GM23338 (cell line): ENCODE measurements at regions not wholly inside any gene's neighbourhood (a gene's known extent, or its start where the extent isn't known, plus 50 kb on each side); places are given as distances from the start of the nearest gene placed in this dataset.

Source experiments
- ATAC-seq: fragments of 200-7000 bp; cut with Tn5 transposase; 3 replicates; pipeline ENCODE4 v1.9.1; 2020
- DNase-seq: peaks from one replicate; pipeline ENCODE4 v3.0.0-alpha.2; 2015; ENCODE audit warnings: low spot score
- H2AFZ ChIP-seq: fragments of 200-600 bp; sonication (generic); 2 replicates; pipeline ENCODE4 v1.8.0; 2016; ENCODE audit warnings: antibody characterized with exemption, mild to moderate bottlenecking, moderate library complexity
- H3F3A ChIP-seq: fragments of 200-600 bp; sonication (generic); replicated peaks from 2 replicates; pipeline ENCODE4 v1.8.0; 2017; ENCODE audit warnings: antibody characterized with exemption, mixed run types, low read depth
- H3K27ac ChIP-seq: fragments of 200-600 bp; sonication (generic); 2 replicates; pipeline ENCODE4 v1.6.1; 2016; ENCODE audit warnings: low read depth
- H3K27me3 ChIP-seq: fragments of 200-600 bp; sonication (generic); 2 replicates; pipeline ENCODE4 v1.8.0; 2016; ENCODE audit warnings: mild to moderate bottlenecking, mixed run types, moderate library complexity; ENCODE audit not compliant: insufficient read depth
- H3K36me3 ChIP-seq: fragments of 200-600 bp; sonication (generic); 2 replicates; pipeline ENCODE4 v1.8.0; 2016; ENCODE audit warnings: mild to moderate bottlenecking; ENCODE audit not compliant: insufficient read depth
- H3K4me1 ChIP-seq: fragments of 200-600 bp; sonication (generic); 2 replicates; pipeline ENCODE4 v1.8.0; 2016; ENCODE audit warnings: mild to moderate bottlenecking, moderate library complexity; ENCODE audit not compliant: insufficient read depth
- H3K4me2 ChIP-seq: fragments of 200-600 bp; sonication (generic); 2 replicates; pipeline ENCODE4 v1.7.1; 2017; ENCODE audit warnings: mixed run types
- H3K4me3 ChIP-seq: fragments of 200-600 bp; sonication (generic); 2 replicates; pipeline ENCODE4 v1.6.1; 2016; ENCODE audit warnings: mixed run types
- H3K79me2 ChIP-seq: fragments of 200-600 bp; sonication (generic); replicated peaks from 2 replicates; pipeline ENCODE4 v1.8.0; 2017; ENCODE audit warnings: mild to moderate bottlenecking; ENCODE audit not compliant: insufficient read depth
- H3K9me2 ChIP-seq: fragments of 200-600 bp; sonication (generic); 2 replicates; pipeline ENCODE4 v1.8.0; 2017; ENCODE audit not compliant: insufficient read depth
- H4K20me1 ChIP-seq: fragments of 200-600 bp; sonication (generic); replicated peaks from 2 replicates; pipeline ENCODE4 v1.8.0; 2017; ENCODE audit warnings: mild to moderate bottlenecking; ENCODE audit not compliant: insufficient read depth
- H3K27ac Mint-ChIP-seq: 2 replicates; pipeline ENCODE4 v1.8.0; 2020; ENCODE audit warnings: inconsistent platforms, mild to moderate bottlenecking, moderate library complexity, mixed read lengths
- H3K27me3 Mint-ChIP-seq: 3 replicates; pipeline ENCODE4 v1.8.0; 2022; ENCODE audit warnings: low read depth, mild to moderate bottlenecking, moderate library complexity, mixed read lengths, inconsistent platforms; ENCODE audit not compliant: insufficient read depth, poor library complexity
- H3K36me3 Mint-ChIP-seq: 3 replicates; pipeline ENCODE4 v1.8.0; 2021; ENCODE audit warnings: low read depth, mild to moderate bottlenecking, inconsistent platforms, moderate library complexity, mixed read lengths
- H3K4me1 Mint-ChIP-seq: 3 replicates; pipeline ENCODE4 v1.8.0; 2020; ENCODE audit warnings: mild to moderate bottlenecking, inconsistent platforms, mixed read lengths
- H3K4me3 Mint-ChIP-seq: 3 replicates; pipeline ENCODE4 v1.8.0; 2021; ENCODE audit warnings: moderate library complexity, mild to moderate bottlenecking, inconsistent platforms, mixed read lengths
- H3K9me3 Mint-ChIP-seq: 3 replicates; pipeline ENCODE4 v1.8.0; 2020; ENCODE audit warnings: moderate library complexity, mild to moderate bottlenecking, inconsistent platforms, mixed read lengths
- EZH2 ChIP-seq: fragments of 200-600 bp; sonication (generic); IDR thresholded peaks from one replicate; pipeline ENCODE4 v1.8.0; 2017; ENCODE audit warnings: antibody characterized with exemption, mild to moderate bottlenecking, low read depth; ENCODE audit not compliant: unreplicated experiment
- EZH2phosphoT487 ChIP-seq: fragments of 200-600 bp; sonication (generic); IDR thresholded peaks from one replicate; pipeline ENCODE4 v1.8.1; 2018; ENCODE audit warnings: antibody characterized with exemption; ENCODE audit not compliant: unreplicated experiment
- POLR2AphosphoS5 ChIP-seq: IDR thresholded peaks from 2 replicates; pipeline ENCODE4 v1.6.1; 2016; ENCODE audit warnings: antibody characterized with exemption, low read depth
- STAT1 ChIP-seq: IDR thresholded peaks from one replicate; pipeline ENCODE4 v1.6.1; 2016; ENCODE audit warnings: antibody characterized with exemption; ENCODE audit not compliant: unreplicated experiment
- ZNF114 ChIP-seq: fragments of 250-450 bp; sonication (Bioruptor Pico); IDR thresholded peaks from 2 replicates; pipeline ENCODE4 v1.5.0; 2020; ENCODE audit warnings: mild to moderate bottlenecking, moderate library complexity
- TF ChIP-seq, protein P1 (sequence below): IDR thresholded peaks from one replicate; pipeline ENCODE4 v1.6.1; 2018; ENCODE audit warnings: antibody characterized with exemption; ENCODE audit not compliant: unreplicated experiment
- TF ChIP-seq, protein P2 (sequence below): fragments of 250-450 bp; sonication (Bioruptor Pico); IDR thresholded peaks from 2 replicates; pipeline ENCODE4 v1.5.0; 2020; ENCODE audit warnings: mild to moderate bottlenecking, moderate library complexity

DNA sequence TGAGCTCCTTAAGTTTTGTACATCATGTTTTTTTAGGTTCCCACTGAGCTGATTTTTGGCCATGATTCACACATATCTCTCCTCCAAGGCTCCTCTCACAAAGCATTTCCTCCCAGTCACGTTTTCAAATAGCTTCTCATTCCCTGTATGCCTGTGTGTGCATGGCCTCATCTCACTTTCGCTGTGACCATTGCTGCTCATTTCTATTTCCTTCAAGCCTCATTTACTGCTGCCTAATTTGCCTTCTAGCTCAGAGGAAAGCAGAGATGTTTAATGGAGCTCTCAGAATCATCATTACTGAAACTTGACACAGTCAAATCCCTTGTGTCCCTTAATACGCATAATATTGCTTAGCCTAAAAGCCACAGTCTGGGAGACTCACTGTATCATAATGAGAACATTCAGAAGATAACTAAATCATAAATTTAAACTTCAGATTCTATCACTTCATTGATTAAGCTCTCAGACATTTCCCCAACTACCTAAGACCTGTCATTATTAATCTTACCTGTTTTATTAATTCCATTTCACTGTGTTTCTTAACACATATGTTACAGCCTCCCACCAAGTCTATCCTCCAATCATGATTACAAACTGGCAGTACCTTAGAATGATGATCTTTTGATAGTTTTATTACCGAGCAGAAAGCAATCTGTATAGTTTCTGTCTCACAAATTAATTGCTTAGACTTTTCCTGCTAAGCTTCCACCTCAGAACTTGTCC lies 278.3 kb upstream of the PTGER4 start:
- Histone ChIP-seq H2AFZ (no peak overlapping the region), H4K20me1 (no peaks in the 10 kb centered on the region), H3K79me2 (no peaks in the 10 kb centered on the region), H3F3A (no peaks in the 10 kb centered on the region), H3K27ac (no peak overlapping the region), H3K36me3 (no peaks in the 10 kb centered on the region), H3K27me3 (no peaks in the 10 kb centered on the region), H3K9me2 (no peaks in the 10 kb centered on the region), H3K4me3 (no peak overlapping the region), H3K4me2 (no peak overlapping the region), H3K4me1 (no peaks in the 10 kb centered on the region)
- no peaks in the 10 kb centered on the region for H3K9me3 Mint-ChIP-seq
- no peak overlapping the region for H3K27ac Mint-ChIP-seq
- no peaks in the 10 kb centered on the region for H3K36me3 Mint-ChIP-seq
- H3K4me1 Mint-ChIP-seq = peaks cover 3% of the 10 kb centered on the region; the same call in 2 of the 3 replicates
- ATAC-seq = no peak
- H3K27me3 Mint-ChIP-seq = no peaks in the 10 kb centered on the region
- H3K4me3 Mint-ChIP-seq = no peak overlapping the region
- DNase-seq = no peak
- TF ChIP-seq, protein P1, sequence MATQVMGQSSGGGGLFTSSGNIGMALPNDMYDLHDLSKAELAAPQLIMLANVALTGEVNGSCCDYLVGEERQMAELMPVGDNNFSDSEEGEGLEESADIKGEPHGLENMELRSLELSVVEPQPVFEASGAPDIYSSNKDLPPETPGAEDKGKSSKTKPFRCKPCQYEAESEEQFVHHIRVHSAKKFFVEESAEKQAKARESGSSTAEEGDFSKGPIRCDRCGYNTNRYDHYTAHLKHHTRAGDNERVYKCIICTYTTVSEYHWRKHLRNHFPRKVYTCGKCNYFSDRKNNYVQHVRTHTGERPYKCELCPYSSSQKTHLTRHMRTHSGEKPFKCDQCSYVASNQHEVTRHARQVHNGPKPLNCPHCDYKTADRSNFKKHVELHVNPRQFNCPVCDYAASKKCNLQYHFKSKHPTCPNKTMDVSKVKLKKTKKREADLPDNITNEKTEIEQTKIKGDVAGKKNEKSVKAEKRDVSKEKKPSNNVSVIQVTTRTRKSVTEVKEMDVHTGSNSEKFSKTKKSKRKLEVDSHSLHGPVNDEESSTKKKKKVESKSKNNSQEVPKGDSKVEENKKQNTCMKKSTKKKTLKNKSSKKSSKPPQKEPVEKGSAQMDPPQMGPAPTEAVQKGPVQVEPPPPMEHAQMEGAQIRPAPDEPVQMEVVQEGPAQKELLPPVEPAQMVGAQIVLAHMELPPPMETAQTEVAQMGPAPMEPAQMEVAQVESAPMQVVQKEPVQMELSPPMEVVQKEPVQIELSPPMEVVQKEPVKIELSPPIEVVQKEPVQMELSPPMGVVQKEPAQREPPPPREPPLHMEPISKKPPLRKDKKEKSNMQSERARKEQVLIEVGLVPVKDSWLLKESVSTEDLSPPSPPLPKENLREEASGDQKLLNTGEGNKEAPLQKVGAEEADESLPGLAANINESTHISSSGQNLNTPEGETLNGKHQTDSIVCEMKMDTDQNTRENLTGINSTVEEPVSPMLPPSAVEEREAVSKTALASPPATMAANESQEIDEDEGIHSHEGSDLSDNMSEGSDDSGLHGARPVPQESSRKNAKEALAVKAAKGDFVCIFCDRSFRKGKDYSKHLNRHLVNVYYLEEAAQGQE = no peak
- no peak for TF ChIP-seq POLR2AphosphoS5

DNA sequence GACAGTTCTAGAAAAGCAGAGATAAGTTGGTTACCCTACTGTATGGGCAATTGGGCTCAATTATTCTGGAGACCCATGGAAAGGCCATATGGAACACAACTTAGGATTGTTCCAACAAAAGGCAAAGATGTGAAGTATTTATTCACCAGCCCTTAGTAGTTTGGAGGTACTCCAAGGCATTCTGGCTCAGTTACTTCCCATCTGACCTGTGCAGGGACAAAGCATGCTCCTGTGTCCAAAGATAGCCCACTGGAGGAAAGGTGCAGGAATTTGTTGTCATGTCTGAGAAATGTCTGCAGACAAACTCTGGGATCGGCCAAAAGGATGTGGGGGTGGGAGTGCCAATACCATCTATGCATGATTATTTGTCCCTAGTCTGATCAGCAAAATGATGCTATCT lies 279.5 kb upstream of the PTGER4 start:
- H3K9me2 ChIP-seq = no peaks in the 10 kb centered on the region
- H3K4me1 Mint-ChIP-seq = no peaks in the 10 kb centered on the region
- no peak overlapping the region for H3K4me2 ChIP-seq
- ATAC-seq = no peak
- H3K9me3 Mint-ChIP-seq = no peaks in the 10 kb centered on the region
- no peaks in the 10 kb centered on the region for H3K4me1 ChIP-seq
- no peaks in the 10 kb centered on the region for H4K20me1 ChIP-seq
- H3F3A ChIP-seq = no peaks in the 10 kb centered on the region
- no peak overlapping the region for H3K27ac ChIP-seq
- no peaks in the 10 kb centered on the region for H3K36me3 ChIP-seq
- H3K27me3 Mint-ChIP-seq = no peaks in the 10 kb centered on the region
- no peak overlapping the region for H3K4me3 ChIP-seq
- H3K36me3 Mint-ChIP-seq = no peaks in the 10 kb centered on the region
- no peaks in the 10 kb centered on the region for H3K27me3 ChIP-seq
- no peaks in the 10 kb centered on the region for H3K79me2 ChIP-seq
- H3K4me3 Mint-ChIP-seq = no peak overlapping the region
- H3K27ac Mint-ChIP-seq = no peak overlapping the region
- DNase-seq = no peak
- H2AFZ ChIP-seq = no peak overlapping the region
- TF ChIP-seq, protein P2, sequence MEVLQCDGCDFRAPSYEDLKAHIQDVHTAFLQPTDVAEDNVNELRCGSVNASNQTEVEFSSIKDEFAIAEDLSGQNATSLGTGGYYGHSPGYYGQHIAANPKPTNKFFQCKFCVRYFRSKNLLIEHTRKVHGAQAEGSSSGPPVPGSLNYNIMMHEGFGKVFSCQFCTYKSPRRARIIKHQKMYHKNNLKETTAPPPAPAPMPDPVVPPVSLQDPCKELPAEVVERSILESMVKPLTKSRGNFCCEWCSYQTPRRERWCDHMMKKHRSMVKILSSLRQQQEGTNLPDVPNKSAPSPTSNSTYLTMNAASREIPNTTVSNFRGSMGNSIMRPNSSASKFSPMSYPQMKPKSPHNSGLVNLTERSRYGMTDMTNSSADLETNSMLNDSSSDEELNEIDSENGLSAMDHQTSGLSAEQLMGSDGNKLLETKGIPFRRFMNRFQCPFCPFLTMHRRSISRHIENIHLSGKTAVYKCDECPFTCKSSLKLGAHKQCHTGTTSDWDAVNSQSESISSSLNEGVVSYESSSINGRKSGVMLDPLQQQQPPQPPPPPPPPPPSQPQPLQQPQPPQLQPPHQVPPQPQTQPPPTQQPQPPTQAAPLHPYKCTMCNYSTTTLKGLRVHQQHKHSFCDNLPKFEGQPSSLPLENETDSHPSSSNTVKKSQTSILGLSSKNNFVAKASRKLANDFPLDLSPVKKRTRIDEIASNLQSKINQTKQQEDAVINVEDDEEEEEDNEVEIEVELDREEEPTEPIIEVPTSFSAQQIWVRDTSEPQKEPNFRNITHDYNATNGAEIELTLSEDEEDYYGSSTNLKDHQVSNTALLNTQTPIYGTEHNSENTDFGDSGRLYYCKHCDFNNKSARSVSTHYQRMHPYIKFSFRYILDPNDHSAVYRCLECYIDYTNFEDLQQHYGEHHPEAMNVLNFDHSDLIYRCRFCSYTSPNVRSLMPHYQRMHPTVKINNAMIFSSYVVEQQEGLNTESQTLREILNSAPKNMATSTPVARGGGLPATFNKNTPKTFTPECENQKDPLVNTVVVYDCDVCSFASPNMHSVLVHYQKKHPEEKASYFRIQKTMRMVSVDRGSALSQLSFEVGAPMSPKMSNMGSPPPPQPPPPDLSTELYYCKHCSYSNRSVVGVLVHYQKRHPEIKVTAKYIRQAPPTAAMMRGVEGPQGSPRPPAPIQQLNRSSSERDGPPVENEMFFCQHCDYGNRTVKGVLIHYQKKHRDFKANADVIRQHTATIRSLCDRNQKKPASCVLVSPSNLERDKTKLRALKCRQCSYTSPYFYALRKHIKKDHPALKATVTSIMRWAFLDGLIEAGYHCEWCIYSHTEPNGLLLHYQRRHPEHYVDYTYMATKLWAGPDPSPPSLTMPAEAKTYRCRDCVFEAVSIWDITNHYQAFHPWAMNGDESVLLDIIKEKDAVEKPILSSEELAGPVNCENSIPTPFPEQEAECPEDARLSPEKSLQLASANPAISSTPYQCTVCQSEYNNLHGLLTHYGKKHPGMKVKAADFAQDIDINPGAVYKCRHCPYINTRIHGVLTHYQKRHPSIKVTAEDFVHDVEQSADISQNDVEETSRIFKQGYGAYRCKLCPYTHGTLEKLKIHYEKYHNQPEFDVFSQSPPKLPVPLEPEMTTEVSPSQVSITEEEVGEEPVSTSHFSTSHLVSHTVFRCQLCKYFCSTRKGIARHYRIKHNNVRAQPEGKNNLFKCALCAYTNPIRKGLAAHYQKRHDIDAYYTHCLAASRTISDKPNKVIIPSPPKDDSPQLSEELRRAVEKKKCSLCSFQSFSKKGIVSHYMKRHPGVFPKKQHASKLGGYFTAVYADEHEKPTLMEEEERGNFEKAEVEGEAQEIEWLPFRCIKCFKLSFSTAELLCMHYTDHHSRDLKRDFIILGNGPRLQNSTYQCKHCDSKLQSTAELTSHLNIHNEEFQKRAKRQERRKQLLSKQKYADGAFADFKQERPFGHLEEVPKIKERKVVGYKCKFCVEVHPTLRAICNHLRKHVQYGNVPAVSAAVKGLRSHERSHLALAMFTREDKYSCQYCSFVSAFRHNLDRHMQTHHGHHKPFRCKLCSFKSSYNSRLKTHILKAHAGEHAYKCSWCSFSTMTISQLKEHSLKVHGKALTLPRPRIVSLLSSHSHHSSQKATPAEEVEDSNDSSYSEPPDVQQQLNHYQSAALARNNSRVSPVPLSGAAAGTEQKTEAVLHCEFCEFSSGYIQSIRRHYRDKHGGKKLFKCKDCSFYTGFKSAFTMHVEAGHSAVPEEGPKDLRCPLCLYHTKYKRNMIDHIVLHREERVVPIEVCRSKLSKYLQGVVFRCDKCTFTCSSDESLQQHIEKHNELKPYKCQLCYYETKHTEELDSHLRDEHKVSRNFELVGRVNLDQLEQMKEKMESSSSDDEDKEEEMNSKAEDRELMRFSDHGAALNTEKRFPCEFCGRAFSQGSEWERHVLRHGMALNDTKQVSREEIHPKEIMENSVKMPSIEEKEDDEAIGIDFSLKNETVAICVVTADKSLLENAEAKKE (CRISPR knock-in tag) = no peak
- no peak for TF ChIP-seq EZH2
- TF ChIP-seq, protein P1 = no peak
- no peak for TF ChIP-seq POLR2AphosphoS5
- TF ChIP-seq EZH2phosphoT487 = no peak
- no peak for TF ChIP-seq ZNF114
- TF ChIP-seq STAT1 = no peak
